GM12874 (cell line): ENCODE measurements at regions not wholly inside any gene's neighbourhood (a gene's known extent, or its start where the extent isn't known, plus 50 kb on each side); places are given as distances from the start of the nearest gene placed in this dataset.

ENCODE experiments used
- CTCF ChIP-seq: IDR thresholded peaks from 2 replicates; pipeline ENCODE4 v1.5.1; 2011; ENCODE audit warnings: low read depth, mild to moderate bottlenecking, control low read depth, low read length, moderate library complexity; ENCODE audit not compliant: insufficient read depth

DNA sequence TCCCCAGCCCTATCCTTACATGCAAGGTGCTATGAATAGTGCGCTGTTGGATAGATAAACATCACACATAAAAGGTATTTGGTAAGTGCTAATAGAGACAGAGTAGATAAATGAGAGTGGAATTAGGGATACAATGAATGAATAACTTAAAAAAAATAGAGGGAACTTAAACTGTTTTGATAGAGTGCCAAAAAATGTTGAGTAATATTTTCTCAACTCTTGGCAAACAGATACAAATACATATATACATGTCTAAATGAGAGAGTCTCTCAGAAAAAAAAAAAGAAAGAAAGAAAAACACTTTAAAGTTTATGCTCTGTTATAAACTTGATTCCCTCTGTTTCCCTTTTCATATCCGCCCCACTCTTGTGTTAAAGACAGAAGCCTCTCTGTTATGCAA, 667.4 kb downstream of the ROBO2 start:
- no peak for TF ChIP-seq CTCF

DNA sequence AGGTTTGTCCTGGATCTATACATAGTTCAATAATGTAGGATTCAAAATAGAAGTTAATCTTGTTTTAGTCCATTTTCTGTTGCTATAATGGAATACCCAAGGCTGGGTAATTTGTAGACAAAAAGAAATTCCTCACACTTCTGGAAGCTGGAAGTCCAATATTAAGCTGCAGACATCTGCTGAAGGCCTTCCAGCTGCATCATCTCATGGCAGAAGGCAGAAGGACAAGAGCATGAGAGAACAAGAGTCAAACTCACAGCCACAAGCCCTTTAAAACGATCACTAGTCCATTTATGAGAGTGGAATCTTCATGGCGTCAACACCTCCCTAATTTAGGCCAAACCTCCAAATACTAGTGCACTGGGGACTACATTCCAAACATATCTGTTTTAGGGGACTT, 669.3 kb downstream of the ROBO2 start:
- TF ChIP-seq CTCF, result no peak

GRCh38 chr3:77718311-77718710, 678.4 kb downstream of the ROBO2 start:
- no peak for TF ChIP-seq CTCF

DNA sequence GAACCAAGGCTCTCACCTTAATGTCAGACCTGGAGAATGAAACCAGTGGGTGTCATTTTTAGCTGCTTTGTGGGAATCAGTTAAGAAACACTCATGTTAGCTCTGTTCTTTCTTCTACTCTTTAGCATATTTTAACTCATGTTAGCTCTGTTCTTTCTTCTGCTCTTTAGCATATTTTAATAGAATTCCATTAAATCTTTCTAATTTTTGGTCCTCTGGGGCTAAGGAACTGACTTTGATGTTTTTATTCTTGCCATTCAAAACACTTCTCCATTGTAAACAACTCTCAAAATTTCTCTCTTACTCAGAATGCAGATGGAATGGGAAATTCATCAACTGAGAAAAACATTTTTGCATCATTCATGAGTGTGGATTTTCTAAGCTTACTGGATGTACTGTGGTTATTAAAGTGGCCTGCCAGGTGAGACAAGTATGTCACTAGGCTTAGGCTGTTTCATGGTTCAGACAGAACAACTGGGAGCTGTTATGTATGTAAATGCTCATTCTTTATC, 680.6 kb downstream of the ROBO2 start:
- TF ChIP-seq CTCF, result no peak

GRCh38 chr3:77726517-77726916, 686.6 kb downstream of the ROBO2 start:
- TF ChIP-seq CTCF, result no peak

DNA sequence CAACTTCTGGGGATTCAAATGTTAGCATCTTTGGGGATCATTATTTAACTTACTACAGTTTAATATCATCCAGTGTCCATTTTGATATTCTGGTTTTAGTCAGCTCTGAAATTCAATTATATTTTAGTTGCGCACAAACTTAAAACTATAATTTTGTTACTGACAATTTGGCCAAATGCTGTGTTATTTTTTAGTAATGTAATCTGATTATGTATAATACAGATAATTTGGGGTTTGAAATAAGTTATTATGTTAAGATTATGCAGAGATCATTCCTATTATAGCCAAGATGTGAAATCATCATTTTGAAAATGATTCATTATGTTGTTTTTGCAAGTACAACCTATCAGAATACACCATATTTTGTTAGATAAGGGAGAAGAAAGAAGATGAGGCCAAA, 706.1 kb downstream of the ROBO2 start:
- TF ChIP-seq CTCF, result no peak

DNA sequence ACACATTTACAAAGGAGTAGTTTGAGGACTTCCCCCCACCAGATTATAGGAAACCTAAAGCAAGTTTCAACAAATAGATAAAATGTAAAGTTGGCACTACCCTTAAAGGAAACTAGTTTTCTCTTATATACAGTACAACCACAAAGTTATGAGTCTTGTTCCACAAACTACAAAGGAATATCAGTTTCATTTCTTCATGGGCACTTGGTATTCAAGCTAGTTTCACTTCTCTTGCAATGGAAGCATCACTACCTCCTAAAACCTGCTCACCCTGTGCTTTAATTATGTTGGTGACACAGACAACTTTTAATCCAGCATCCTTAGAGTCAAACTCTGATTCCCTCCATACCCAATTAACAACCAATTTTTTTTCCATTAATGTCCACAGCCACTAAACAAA, 707.0 kb downstream of the ROBO2 start:
- no peak for TF ChIP-seq CTCF

- no peak for TF ChIP-seq CTCF
Measured at GRCh38 chr3:77772459-77772858, 732.6 kb downstream of the ROBO2 start.
